ENCODE measurements at regions not wholly inside any gene's neighbourhood (a gene's known extent, or its start where the extent isn't known, plus 50 kb on each side); places are given as distances from the start of the nearest gene placed in this dataset.

GRCh38 chr21:17673261-17674020, 60.7 kb upstream of the BTG3 start:
- Histone ChIP-seq H3K27me3 (no peaks in the 10 kb centered on the region), H3K36me3 (no peaks in the 10 kb centered on the region), H3K9me3 (no peaks in the 10 kb centered on the region), H3K4me1 (no peaks in the 10 kb centered on the region), H3K4me3 (ENCODE audit: low read depth, low read length) (no peak overlapping the region)
- no peak for DNase-seq
- no peak for TF ChIP-seq CTCF (IDR thresholded peaks at IDR 0.05; ENCODE audit: low read depth, low read length)

GRCh38 chr21:17671733-17672132, 59.0 kb upstream of the BTG3 start:
- no peak for DNase-seq
- Histone ChIP-seq H3K36me3 (no peaks in the 10 kb centered on the region), H3K27me3 (no peaks in the 10 kb centered on the region), H3K9me3 (no peaks in the 10 kb centered on the region), H3K4me1 (no peaks in the 10 kb centered on the region), H3K4me3 (ENCODE audit: low read depth, low read length) (no peak overlapping the region)
- no peak for TF ChIP-seq CTCF (IDR thresholded peaks at IDR 0.05; ENCODE audit: low read depth, low read length)

GRCh38 chr21:17668479-17669140, 55.9 kb upstream of the BTG3 start:
- Histone ChIP-seq H3K27me3 (no peaks in the 10 kb centered on the region), H3K4me3 (ENCODE audit: low read depth, low read length) (no peak overlapping the region), H3K4me1 (no peaks in the 10 kb centered on the region), H3K36me3 (no peaks in the 10 kb centered on the region), H3K9me3 (no peaks in the 10 kb centered on the region)
- DNase-seq = no peak
- TF ChIP-seq CTCF (IDR thresholded peaks at IDR 0.05; ENCODE audit: low read depth, low read length) = no peak

DNA sequence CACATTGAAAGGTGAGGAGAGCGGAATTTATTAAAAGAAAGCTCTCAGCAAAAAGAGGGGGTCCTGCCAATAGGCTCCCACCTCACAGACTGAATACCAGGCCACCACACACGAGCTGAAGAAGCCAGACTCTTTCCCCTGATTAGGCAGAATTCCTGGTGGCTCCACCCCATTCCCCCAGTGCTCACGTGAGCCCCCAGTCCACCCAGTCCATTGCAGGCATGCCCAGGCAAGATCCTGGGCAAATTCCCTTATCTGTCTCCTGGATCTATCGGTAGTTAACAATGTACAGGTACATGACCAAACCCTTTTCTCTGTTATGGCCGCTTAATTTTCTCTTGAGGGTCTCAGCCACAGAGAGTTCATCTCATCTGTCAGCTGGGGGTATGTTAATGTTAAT, 54.6 kb upstream of the BTG3 start:
- no peak for DNase-seq
- no peaks in the 10 kb centered on the region for H3K27me3 ChIP-seq
- no peaks in the 10 kb centered on the region for H3K4me1 ChIP-seq
- H3K9me3 ChIP-seq = no peaks in the 10 kb centered on the region
- no peaks in the 10 kb centered on the region for H3K36me3 ChIP-seq
- H3K4me3 ChIP-seq (ENCODE audit: low read depth, low read length) = no peak overlapping the region
- no peak for TF ChIP-seq CTCF (IDR thresholded peaks at IDR 0.05; ENCODE audit: low read depth, low read length)
